NCI-H2081 treated with DMSO at 0.1 percent for 48 hours (cell line): ENCODE measurements at regions not wholly inside any gene's neighbourhood (a gene's known extent, or its start where the extent isn't known, plus 50 kb on each side); places are given as distances from the start of the nearest gene placed in this dataset.
"Not testable (repeated sequence)": the region's sequence is repeated elsewhere in the genome, so short reads cannot be mapped to it uniquely, and the experiment has no call there.

Experiments used
- DNase-seq: peaks from one replicate; lab custom pipeline; 2025; lab: John Stamatoyannopoulos, UW

DNA sequence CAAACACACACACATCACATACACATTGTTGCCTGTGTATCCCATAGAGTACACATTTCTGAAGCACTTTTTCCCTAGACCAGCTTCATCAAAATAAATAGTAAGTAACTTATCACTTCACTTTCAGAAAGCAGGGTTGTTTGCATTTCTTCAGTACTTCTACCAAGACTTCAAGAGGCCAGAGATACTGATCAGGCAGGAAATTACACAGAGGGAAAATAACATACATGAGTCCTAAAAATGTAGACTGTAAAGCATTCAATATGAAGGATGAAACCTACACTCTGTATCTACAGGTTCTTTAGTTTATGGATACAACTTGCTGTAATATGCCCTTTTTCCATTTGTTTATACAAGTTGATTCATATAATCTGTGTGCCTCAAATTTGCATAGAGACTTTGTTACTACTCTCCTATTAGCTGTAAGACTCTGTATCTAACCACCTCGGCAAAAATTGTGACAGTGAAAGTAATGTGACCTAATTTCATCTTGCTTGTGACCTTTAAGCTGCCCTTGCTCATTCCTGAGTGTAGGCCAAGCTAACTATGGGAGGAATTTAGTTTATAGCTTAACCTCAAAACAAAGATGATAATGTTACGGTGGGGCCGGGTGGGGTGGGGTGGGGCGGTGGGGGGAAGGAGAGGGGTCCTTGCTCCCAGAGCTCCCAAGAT lies 228.9 kb upstream of the SPOPL start:
- no peak for DNase-seq

DNA sequence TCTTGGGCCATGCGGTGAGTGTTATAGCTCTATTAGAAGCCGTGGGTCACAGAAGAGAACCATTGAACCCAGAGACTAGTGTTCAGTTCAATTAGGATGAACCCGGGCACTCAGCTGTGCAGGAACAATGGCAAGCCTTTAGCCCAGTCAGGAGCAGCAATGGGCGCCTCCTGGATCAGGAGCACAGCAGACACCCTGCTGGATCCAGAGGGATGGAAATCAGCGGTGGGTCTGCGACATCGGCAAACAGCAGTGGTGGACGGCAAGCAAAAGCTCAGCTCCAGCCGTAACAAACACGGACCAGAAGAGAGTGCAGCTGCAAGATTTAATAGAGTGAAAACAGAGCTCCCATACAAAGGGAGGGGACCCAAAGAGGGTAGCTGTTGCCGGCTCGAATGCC lies 228.3 kb upstream of the SPOPL start:
- not testable (repeated sequence) for DNase-seq

DNA sequence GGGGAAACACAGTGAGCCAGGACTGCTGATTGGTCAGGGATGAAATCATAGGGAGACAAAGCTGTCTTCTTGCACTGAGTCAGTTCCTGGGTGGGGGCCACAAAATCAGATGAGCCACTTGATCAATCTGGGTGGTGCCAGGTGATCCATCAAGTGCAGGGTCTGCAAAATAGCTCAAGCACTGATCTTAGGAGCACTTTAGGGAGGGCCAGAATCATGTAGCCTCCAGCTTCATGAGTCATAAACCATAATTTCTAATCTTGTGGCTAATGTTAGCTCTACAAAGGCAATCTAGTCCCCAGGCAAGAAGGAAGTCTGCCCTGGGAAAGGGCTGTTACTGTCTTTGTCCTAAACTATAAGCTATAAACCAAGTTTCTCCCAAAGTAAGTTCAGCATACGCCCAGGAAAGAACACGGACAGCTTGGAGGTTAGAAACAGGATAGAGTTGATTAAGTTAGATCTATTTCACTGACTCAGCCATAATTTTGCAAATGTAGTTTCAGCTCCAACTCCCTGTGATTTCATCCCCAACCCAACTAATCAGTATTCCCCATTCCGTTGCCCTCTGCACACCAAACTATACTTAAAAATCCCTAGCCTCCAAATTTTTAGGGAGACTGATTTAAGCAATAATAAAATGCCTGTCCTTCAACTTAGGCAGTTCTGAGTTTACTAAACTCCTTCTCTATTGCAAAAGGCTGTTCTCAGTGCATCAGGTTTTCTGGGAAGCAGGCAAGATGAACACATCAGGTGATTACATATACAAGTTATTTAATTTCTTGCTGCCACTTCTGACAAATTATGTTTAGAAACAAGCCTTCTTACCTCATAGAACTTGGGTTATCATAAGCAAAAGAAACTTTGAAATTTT lies 226.9 kb upstream of the SPOPL start:
- no peak for DNase-seq

DNA sequence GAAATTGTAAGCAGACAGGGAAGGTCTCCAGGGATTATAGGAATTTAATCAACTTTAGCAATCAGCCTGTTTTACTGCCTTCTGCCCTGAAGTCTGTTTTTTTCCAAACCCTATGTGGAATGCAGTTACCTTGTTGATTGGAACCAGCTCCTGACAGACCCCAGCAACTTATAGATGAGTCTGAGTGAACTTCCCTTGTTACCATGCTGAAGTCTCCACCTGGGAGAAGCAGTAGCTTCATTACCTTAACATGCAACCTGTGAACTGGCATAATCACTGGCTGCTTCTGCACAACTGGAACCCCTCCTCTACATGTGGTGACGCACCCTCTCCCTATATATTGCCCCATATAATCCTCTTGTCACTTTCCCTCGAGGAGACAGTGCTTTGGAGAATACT lies 226.3 kb upstream of the SPOPL start:
- DNase-seq = no peak

DNA sequence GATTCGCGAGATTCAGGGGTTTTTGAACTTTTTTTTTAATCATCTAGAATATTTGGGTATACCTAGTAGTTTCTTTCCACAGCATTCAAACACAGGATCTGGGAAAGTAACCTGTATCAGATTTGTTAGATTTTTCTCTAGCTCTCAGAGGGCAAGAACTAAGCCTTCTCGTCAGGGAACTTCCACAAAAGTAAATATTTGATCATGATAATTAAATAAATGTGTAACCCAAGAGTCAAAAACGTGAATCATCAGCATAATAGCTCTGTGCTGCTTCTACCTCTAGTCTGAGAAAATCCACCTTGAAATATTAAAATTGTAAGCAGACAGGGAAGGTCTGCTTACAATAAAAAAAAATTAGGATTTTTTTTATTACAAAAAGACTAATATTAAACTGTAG lies 225.7 kb upstream of the SPOPL start:
- DNase-seq = no peak

DNA sequence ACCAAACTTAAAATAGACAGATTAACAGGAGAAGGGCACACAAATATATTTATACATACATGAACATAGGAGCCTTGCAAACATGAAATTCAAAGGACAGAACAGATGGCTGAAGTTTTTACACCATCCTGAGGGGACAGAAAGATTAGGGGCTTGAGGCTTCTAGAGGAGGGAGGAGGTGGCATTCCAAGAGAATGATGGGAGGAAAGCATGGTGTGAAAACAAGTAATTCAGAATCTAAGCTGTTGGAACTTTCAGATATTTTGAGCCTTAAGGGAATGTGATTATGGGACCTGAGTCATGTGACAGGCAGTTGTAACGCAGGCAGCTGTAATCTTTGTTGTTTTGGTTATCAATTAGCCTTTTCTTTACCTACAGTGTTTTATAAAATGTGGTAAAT lies 225.2 kb upstream of the SPOPL start:
- no peak for DNase-seq

DNA sequence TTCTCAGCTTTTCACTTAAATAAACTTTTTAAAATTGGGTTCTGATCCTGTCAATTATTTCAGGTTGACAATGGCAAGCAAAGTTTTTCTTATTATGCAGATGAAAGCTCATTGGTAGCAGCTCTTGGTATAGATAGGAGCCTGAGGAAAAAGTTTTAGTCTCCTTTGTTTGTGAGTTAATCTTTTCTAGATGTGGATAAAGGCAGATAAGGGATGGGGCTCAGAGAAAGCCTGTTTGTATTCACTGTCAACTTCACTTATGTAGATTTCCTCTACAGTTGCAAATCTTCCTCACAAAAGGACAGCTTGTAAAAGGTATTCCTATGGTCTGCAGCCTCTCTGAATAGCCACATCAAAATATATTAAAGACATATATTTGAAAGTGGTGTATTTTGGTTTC lies 224.5 kb upstream of the SPOPL start:
- DNase-seq = no peak

DNA sequence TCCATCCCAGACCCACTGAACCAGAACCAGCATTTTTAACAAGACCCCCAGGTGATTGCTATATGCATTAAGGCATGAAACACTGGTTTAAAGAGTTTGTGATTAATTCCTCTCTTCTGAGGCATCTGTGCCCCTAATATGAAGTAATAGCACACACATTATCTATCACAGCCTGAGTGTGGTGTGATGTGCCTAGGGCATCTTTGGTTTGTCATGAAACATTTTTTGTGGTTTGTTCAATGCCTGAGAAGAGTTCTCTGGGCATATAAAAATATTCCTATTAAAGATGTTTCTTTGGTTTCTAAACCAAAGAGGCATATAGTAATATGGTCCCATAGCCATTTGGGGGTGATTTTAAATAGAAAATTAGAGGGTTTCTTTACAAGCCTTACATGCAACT lies 221.7 kb upstream of the SPOPL start:
- no peak for DNase-seq

DNA sequence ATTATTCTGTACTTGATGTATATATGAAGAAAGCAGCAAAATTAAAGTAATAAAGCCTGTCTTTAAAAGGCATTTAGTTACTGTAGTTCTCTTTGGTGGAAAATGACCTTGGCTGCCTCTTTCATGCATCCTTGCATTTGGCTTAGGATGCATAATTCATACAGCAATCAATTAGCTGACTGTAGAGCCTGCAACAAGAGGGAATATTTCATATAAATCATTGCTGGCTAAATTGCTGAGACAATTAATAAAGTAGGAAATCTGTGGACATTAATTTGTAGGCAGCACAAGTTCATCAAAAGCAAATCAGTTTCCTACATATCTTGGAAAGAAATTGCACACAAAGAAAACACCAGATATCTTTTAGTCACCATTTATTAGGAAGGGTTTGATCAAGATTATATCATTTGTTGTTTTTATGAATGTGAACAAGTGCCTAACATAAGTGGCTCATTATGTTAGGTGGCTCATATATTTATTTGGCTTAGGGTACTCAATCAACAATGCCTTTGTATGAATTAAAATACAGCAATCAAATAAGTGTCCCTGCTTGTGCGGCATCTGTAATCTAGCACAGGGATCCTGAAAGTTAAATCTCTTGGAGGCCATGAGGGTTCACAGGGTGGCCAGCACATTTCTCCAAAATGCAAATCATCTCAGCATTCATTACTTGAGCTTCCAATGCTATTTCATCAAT lies 220.4 kb upstream of the SPOPL start:
- DNase-seq = no peak

DNA sequence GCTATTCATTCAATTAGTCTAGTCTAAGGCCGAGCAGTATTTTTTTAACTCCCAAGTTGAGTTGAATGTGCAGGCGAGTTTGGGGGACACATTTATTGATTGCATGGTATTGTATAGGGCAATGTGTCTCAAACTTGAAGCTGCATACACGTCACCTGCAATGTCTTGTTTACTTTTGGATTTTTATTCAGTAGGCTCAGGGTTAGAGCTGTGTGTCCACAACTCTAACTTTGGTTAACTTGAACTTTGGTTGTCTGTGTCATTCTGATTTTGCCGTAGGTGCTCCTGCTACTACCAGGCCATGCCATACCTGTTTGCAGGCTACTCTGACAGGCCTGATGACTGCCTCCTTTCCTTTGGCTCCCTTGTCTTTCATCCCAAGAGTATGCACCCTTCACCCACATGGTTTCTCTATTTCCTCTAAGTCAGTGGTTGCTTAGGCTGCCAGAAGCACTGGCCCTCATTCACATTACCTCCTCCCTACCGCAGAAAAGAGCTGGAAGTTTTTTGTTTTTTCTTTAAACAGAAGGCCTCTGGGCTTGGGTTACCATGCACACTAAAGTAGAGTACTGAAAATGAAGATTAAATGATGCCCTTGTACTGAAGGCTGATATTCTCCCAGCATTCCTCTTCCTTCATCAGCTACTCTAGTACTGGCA lies 219.4 kb upstream of the SPOPL start:
- no peak for DNase-seq

DNA sequence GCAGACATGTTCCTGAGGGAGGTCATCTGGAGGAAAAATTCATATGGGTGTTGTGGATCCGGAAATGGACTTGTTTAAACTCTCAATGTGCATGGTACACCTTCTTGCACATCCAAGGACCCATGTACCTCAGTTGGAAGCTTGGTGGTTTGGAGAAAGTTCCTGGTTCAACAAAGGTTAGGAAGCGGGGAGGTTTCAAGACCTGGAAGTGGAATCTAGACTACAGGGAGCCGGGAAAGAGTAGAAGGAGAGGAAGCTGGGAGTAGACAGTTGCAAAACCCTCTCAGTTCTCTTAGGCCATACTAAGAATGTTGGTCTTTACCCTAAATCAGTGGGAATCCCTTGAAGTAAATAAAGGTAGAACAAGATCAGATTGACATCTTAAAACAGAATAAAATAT lies 209.8 kb upstream of the SPOPL start:
- no peak for DNase-seq

DNA sequence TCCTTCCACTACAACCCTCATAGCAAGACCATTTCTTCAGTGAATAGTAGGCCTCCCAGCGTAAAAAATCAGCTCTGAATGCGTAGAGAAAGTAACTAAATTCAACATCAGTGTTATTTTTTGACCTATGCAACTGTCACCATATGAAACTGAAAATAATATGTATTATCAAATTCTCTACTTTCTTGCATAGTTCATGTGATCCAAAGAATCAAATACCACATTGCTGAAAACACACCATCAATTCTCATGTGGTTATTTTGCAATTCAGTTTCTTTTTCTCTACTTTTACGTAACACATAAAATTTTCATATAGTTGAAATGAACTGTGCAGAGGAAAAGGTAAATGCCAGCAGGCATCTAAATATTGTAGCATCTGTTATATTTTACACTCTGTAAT lies 208.5 kb upstream of the SPOPL start:
- no peak for DNase-seq

DNA sequence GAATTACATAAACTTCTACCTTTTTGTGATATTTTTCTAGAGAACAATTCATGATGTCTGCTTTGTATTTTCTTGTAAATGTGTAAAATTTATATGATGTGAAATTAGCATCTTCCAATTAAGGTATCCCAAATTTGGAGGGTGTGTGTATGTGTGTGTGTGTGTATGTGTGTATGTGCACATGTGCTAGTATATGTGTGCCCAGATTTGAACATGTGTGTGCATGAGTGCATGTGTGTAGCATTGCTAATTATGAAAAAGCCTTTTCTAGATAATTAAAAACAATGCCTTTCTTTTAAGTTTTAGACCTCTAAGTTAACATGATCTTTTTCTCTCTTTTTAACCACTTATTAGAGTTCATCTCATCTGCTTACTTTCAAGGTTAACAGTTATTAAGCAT lies 208.0 kb upstream of the SPOPL start:
- no peak for DNase-seq

DNA sequence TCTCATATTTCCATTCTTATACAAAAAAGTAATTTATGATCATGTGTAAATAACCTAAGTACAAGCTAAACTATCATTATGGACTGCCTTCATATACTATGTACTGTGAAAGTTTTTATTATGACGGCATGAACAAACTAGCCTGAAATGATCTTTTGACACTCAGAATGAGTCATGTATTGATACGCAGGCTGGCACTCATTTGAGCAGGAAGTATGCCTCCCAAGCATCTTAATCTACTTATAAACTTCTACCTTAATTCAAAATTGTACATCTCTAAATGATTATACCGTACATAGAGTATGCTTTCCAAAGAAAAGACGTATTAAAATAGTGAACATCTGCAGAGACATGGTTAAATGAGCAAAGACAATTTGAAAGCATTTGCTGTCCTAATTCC lies 207.1 kb upstream of the SPOPL start:
- no peak for DNase-seq

DNA sequence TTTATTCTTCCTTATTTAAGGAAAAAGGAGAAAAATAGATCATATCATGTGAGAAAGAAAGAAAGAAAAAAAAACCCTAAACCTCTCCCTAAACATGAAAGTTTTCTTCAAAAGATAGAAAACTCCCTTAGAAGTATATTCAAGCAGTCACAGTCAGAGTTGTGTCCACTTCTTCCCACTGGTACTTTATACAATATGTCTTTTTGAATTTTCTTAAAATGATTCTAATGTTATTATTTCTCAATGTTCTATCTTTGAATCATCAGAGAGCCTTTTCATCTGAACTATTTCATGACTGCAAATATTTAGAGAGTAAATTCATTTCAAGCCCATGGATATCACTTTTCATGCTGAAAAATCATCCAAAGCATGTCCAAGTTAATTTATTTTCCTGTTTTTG lies 205.2 kb upstream of the SPOPL start:
- DNase-seq = no peak

DNA sequence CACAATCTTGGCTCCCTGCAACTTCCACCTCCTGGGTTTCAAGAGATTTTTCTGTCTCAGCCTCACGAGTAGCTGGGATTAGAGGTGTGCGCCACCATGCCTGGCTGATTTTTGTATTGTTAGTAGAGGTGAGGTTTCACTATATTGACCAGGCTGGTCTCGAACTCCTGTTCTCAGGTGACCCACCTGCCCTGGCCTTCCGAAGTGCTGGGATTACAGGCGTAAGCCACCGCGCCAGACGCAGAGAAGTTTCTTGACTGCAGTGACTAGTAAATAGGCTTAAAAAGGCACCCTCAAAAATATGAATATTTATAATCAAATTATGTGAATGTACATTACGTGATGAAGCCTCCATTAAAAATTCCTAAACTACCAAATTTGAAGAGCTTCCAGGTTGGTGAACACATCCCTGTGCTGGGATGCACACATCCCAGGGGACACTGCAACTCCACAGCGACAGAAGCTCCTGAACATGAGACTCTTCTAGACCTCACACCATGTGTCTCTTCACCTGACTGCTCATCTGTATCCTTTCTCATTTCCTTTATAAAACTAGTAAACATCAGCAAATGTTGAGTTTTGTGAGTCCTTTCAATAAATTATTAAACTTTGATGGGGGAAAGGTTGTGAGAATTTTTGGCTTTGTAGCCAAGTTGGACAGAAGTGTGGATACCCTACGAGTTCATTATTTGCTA lies 203.3 kb upstream of the SPOPL start:
- no peak for DNase-seq

DNA sequence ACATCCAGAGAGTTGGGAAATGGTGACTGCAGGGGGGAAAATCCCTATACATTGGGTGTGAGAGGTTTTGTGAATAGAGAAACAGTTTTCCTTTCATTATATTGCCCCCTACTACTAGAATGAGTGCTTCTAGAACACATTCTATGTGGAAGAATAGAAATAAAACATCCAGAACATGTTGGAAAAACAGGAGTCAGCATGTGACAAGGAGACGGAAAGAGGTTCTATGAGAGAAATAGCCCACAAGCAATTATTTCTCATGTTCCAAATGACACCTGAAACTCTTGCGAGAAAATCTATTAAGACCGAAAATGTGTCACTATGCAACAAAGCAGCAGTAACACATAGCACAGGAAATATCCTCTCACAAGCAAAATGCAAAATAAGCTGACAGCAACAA lies 202.7 kb upstream of the SPOPL start:
- DNase-seq = no peak

DNA sequence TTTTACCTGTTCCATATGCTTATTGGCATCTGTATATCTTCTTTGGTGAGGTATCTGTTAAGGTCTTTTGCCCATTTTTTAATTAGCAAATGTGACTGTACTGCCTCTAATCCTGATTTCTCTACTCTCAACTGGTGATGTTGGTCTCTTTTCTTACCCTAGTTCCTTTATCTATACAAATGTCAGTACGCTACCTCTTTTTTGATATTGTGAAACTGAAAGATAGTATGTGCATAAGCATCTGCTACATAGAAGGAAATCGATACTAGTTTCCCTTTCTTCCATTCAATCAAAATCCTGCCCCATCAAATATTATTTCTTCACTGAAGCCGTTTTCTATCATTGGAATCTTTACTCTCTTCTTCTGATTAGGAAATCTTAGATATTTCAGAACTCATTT lies 194.9 kb upstream of the SPOPL start:
- DNase-seq = no peak

DNA sequence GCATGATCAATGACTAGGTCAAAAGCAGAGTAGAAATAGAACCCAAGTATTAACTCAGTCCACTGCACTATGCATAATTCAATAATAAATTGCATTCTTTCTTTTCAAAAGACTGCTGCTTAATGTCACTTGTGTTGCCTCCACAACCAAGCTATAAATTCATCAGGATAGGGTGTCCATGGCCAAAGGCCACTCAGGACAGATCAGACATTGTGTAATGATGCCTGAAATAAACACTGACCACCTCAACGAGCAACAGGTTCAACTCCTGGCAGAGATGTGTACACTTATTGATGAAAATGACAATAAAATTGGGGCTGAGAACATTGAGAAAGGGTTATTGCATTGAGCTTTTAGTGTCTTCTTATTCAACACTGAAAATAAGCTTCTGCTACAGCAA lies 194.5 kb upstream of the SPOPL start:
- no peak for DNase-seq

DNA sequence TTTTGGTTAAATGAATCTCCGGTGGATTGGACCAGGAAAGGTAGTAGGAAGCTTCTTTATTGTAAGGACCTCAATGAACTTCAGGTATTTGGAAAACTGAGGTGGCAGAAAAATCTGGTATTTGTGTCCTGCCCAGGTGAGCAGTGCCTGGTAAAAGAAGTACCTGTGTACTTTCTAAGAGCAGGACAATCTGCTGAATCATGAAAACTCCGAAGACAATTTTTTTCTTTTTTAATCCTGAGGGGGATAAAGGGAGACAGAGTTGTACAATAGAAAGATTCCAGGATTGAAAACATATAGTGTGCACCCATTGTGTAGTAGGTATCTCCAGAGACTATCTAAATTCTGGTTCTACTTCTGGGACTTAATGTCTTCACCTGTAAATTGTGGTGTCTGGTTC lies 191.8 kb upstream of the SPOPL start:
- no peak for DNase-seq

DNA sequence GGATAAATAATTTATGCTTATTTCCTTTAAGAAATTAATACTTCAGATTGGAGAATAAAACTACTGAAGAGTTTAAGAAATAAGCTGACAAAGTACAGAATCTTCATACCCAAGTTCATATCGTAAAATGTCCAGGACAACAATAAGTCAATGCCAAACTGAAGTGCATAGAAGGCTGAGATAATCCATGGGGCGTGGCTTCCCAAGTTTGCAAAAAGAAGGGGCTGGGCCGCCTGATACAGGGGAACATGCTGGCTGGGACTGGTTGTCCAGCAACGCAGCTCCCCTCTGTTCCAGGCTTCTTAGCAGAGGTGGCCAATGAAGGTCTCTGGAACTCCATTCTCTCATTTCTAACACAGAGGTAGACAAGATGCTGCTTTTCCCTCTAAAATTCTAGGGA lies 189.5 kb upstream of the SPOPL start:
- no peak for DNase-seq

DNA sequence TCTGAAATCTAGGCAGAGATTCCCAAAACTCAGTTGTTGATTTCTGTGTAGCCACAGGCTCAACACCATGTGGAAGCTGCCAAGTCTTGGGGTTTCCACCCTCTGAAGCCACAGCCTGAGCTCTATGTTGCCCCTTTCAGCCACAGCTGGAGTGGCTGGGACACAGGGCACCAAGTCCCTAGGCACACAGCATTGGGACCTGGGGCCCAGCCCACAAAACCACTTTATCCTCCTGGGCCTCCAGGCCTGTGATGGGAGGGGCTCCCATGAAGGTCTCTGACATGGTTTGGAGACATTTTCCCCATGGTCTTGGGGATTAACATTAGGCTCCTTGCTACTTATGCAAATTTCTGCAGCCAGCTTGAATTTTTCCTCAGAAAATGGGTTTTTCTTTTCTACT lies 186.0 kb upstream of the SPOPL start:
- DNase-seq = not testable (repeated sequence)
